HG02981 (cell line): ENCODE measurements at regions not wholly inside any gene's neighbourhood (a gene's known extent, or its start where the extent isn't known, plus 50 kb on each side); places are given as distances from the start of the nearest gene placed in this dataset.

Experiments
- ATAC-seq: cut with Tn5 transposase; IDR thresholded peaks from one replicate; pipeline ENCODE4 v1.9.1; 2021; ENCODE audit warnings: mild to moderate bottlenecking, moderate library complexity; ENCODE audit not compliant: unreplicated experiment

- ATAC-seq = no peak
These were observed 306.7 kb downstream of the EPB41L4A start for GRCh38 chr5:112112346-112112745.

GRCh38 chr5:112109331-112110007 is 309.6 kb downstream of the EPB41L4A start:
- ATAC-seq = no peak

DNA sequence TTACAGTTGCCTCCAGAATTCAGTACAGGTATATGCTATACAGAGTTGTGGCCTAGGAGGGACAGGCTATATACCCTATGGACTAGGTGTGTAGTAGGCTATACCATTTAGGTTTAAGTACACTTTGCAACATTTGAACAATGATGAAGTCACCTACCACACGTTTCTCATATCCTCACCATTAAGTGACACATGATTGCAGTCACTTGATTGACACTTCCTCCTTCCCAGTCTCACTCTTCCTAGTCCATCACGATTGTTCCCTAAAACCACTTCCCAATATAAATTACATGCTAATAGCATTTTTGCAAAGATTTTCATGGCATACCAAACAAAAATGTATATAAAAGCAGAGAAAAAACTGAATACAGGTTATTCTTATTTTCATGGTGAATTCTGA is 312.2 kb downstream of the EPB41L4A start:
- no peak for ATAC-seq

GRCh38 chr5:112097768-112098167 is 321.3 kb downstream of the EPB41L4A start:
- no peak for ATAC-seq

- no peak for ATAC-seq
These were observed 330.2 kb upstream of the NREP start for GRCh38 chr5:112087222-112087621.

DNA sequence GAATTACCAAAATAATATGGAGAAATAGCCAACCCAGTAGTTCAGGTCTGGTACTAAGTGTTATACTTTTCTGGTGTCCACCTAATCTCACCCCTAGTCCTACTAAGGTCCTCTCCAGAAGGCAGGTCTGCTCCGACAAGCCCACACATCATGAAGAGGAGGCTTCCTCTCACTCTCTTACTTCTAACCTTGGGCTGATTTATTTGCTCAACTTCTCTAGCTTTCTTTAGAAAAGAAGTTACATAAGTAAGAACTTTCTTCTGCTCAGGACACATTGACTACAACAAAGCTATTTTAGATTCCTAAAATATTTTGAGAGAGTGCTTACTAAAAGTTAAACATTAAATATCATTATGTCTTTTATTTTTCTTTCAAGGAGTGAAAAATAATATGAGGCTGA is 329.7 kb upstream of the NREP start:
- no peak for ATAC-seq

DNA sequence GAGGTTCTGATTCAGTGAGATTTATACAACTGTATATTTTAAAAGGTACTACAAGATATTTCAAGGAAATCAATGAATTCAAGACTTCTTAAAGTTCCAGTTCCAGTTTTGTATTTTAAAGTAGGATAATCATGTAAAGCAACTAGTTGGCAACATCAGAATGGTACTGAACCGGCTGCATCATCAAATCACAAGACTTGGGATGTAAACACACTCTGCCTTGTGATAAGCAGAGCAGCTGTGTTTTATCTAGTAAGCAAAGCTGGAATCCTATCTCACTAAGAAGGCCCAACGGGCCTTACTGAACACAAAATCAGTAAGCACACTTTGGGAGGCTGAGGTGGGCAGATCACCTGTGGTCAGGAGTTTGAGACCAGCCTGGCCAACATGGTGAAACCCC is 327.2 kb upstream of the NREP start:
- ATAC-seq = no peak

- no peak for ATAC-seq
These were observed 326.6 kb upstream of the NREP start for GRCh38 chr5:112083623-112084022.

- ATAC-seq = peak; percentile 64
These were observed 320.2 kb upstream of the NREP start for GRCh38 chr5:112077180-112077579.

DNA sequence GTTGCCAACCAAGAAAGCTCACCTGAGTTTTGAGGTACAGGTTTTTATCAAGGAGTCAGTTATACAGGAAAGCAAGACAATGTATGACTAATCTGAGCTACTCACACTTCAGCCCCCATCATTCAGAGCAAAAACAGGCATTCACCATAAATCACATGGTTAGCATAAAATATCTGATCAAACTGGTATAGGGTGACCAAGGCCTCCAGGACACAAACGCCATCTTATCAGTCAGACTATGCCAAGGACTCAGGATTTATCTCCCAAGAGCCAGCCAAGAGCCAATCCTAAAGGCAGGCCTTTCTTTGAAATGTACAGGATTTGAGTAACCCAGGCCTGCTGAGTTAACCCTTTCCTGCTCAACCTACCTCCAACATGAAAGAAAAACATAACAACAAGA is 313.0 kb upstream of the NREP start:
- no peak for ATAC-seq

- ATAC-seq = no peak
These were observed 312.3 kb upstream of the NREP start for GRCh38 chr5:112069329-112069728.

DNA sequence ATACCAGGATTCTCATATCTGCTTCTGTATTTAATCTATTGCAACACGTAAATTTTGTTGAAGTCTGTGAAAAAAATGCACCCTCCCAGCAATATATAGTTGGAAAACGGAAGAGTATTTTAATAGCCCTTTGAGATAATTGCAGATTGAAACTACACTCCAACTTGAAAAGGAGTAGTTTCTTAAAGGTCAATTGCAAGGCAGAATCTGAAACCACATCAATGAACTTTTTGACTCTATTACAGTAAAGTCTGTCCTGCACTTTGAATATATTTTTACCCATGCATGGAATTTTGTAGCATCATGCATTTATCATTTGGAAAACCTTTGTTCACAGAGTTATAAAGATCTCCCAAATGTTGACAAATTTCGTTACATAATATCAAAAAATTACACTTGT is 311.6 kb upstream of the NREP start:
- ATAC-seq = no peak

- ATAC-seq = no peak
These were observed 308.8 kb upstream of the NREP start for GRCh38 chr5:112065781-112066180.

- ATAC-seq = no peak
These were observed 308.0 kb upstream of the NREP start for GRCh38 chr5:112064956-112065355.

GRCh38 chr5:112064271-112064701 is 307.3 kb upstream of the NREP start:
- no peak for ATAC-seq

DNA sequence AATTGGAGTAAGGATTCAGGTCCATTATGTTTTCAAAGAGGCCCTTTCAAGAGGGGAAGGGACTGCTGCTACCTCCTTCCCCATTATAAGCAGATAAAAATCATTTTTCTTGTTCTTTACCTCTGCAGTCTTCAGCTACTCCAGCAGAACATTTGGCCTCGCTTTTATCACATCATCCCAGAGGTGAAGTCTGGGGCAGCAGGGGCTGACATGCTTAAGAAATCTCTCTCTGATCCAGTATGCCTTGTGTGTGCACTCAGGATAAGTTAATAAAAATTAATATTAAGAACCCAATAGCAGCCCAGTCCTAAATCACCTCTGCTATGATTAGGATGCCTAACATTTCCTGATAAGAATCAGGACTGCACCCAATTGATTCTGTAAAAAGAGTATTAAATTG is 306.9 kb upstream of the NREP start:
- ATAC-seq = no peak

DNA sequence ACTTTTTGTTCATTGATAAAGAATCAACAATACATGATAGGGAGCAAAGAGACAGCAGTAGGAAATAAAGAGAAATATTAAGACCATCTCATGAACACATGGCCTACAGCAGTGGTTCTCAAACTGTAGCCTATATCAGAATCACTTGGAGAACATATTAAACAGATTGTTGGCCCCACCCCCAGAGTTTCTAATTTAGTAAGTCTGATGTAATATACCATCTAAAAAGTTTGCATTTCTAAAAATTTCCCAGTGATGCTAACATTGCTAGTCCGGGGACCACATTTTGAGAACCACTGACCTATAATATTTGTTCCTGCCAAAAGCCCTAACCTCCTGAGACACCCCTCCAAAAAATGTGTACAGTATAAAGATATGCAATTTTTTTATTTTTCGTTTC is 306.2 kb upstream of the NREP start:
- ATAC-seq = no peak

DNA sequence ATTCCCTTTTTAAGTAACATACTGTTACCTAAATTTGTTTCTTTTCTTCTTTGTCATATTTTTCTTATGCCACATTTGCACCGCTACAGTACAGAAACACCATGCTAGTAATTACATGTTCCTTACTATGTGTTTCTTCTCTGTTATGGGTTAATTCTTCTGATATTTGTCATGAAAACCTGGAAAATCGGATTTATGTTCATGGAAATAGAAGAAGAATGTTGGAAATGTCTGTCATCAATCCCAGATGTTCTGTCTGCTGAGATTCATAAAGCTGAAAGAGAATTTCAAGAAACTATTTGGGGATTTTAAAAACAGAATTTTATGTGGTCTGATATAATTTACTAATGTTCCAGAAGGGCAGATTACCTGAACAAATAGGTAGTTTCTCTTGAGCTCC is 305.2 kb upstream of the NREP start:
- ATAC-seq = no peak

- no peak for ATAC-seq
These were observed 304.7 kb upstream of the NREP start for GRCh38 chr5:112061666-112062065.

- ATAC-seq = no peak
These were observed 302.7 kb upstream of the NREP start for GRCh38 chr5:112059579-112060135.

DNA sequence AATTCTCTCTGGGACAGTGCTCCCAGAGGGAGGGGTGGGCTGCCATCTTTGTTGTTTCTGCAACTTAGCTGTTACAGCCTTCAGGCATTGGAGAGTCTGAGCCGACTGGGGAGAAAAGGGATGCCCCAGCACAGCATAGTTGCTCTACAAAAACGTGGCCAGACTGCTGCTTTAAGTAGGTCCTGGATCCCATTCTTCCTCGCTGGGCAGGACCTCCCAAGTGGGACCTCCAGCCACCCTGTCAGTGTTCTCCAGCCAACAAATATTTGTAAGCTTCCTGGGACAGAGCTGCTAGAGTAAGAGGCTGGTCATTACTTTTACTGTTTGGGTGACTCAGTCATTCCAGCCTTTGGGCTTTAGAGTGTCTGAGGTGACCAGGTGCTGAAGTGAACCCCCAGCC is 292.7 kb upstream of the NREP start:
- ATAC-seq = no peak

- ATAC-seq = no peak
These were observed 279.2 kb upstream of the NREP start for GRCh38 chr5:112036206-112036605.

DNA sequence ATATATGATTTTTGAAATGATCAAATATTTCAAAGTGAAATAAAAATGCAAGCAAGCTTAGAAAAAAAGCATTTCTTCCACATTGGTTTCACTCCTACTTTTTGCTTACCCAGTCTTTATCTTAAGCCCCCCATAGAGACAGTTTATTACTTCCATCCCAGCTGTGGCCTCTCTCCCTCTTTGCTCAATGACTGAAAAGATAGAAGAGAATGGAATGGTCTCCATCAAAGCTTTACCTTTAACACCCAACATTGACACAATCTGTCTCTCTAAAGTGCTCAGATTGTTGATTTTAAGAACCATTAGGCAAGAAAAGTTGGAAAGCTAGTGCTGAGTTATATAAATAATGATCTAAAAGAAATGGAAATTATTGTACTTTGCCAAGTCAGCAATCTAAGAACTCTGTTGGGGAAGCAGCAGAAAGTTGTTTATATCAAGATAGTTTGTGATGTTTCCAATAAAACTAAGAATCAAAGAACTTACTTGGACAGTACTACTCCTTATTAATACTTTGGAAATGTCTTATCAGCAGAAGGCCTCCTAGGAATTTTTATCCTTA is 277.5 kb upstream of the NREP start:
- no peak for ATAC-seq
